ENCODE measurements at regions not wholly inside any gene's neighbourhood (a gene's known extent, or its start where the extent isn't known, plus 50 kb on each side); places are given as distances from the start of the nearest gene placed in this dataset.
A peak's percentile ranks its signal among the peaks of the same experiment; 100 is the strongest.
"Not testable (repeated sequence)": the region's sequence is repeated elsewhere in the genome, so short reads cannot be mapped to it uniquely, and the experiment has no call there.

- no peak for DNase-seq
Measured at GRCh38 chr9:110068212-110068611, 139.7 kb downstream of the C9orf152 start.

GRCh38 chr9:110069326-110070248 is 138.4 kb downstream of the C9orf152 start:
- DNase-seq: peak; percentile 85

- no peak for DNase-seq
Measured at GRCh38 chr9:110072597-110073355, 135.2 kb downstream of the C9orf152 start.

- no peak for DNase-seq
Measured at GRCh38 chr9:110073356-110073905, 134.5 kb downstream of the C9orf152 start.

GRCh38 chr9:110076894-110077725 is 130.8 kb downstream of the C9orf152 start:
- DNase-seq: peak; percentile 75

GRCh38 chr9:110077925-110078324 is 130.0 kb downstream of the C9orf152 start:
- DNase-seq: no peak

- no peak for DNase-seq
Measured at GRCh38 chr9:110078604-110079003, 129.4 kb downstream of the C9orf152 start.

- no peak for DNase-seq
Measured at GRCh38 chr9:110081395-110081794, 126.6 kb downstream of the C9orf152 start.

GRCh38 chr9:110083866-110084265 is 124.1 kb downstream of the C9orf152 start:
- peak; percentile 22 for DNase-seq

- no peak for DNase-seq
Measured at GRCh38 chr9:110086537-110086936, 121.4 kb downstream of the C9orf152 start.

- DNase-seq: no peak
Measured at GRCh38 chr9:110087605-110088004, 120.4 kb downstream of the C9orf152 start.

- no peak for DNase-seq
Measured at GRCh38 chr9:110088099-110088498, 119.9 kb downstream of the C9orf152 start.

GRCh38 chr9:110089681-110090370 is 118.1 kb downstream of the C9orf152 start:
- DNase-seq: no peak

GRCh38 chr9:110092792-110093191 is 115.2 kb downstream of the C9orf152 start:
- no peak for DNase-seq

- no peak for DNase-seq
Measured at GRCh38 chr9:110093417-110093816, 114.5 kb downstream of the C9orf152 start.

- DNase-seq: no peak
Measured at GRCh38 chr9:110093871-110094270, 114.1 kb downstream of the C9orf152 start.

- no peak for DNase-seq
Measured at GRCh38 chr9:110095161-110095595, 112.8 kb downstream of the C9orf152 start.

- peak; percentile 55 for DNase-seq
Measured at GRCh38 chr9:110095776-110096175, 112.2 kb downstream of the C9orf152 start.

GRCh38 chr9:110096674-110097073 is 111.3 kb downstream of the C9orf152 start:
- not testable (repeated sequence) for DNase-seq

- peak; percentile 88 for DNase-seq
Measured at GRCh38 chr9:110099236-110100095, 108.5 kb downstream of the C9orf152 start.

All from NCI-H226 (cell line).